Lower leg skin (tissue), 3 donors: ENCODE measurements at regions not wholly inside any gene's neighbourhood (a gene's known extent, or its start where the extent isn't known, plus 50 kb on each side); places are given as distances from the start of the nearest gene placed in this dataset.

ENCODE experiments used
- POLR2A ChIP-seq, 2 donors: fragments of 450-650 bp; IDR thresholded peaks; one replicate each; pipeline ENCODE4 v1.6.1; 2016 to 2017; ENCODE audit warnings: antibody characterized with exemption in 2 of 2, mild to moderate bottlenecking in 1 of 2, moderate library complexity in 1 of 2
- TF ChIP-seq, protein P1 (sequence below), 3 donors: fragments of 450-650 bp; IDR thresholded peaks; one replicate each; pipeline ENCODE4 v1.5.1; 2016; ENCODE audit warnings: antibody characterized with exemption in 3 of 3, mild to moderate bottlenecking in 3 of 3, moderate library complexity in 2 of 3

DNA sequence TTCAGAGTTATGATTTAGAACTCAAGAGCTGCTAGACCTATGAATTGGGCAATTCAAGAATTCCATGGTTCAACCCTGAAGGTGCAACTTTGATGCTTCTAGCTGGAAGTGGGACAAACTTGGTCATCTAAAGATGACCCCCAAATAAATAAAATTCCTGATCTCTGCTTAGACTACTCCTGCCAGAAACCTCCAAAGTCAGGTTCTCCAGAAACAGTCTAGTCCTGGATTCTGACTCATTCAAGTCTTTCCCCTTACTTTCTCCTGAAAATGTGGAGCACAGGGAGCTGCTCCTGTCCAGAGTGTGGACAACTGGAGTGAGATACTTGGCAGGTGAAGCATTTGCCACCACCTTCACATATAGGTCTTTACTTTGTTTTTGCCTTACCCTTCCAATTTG is 557.7 kb upstream of the TNP1 start:
- TF ChIP-seq, protein P1, sequence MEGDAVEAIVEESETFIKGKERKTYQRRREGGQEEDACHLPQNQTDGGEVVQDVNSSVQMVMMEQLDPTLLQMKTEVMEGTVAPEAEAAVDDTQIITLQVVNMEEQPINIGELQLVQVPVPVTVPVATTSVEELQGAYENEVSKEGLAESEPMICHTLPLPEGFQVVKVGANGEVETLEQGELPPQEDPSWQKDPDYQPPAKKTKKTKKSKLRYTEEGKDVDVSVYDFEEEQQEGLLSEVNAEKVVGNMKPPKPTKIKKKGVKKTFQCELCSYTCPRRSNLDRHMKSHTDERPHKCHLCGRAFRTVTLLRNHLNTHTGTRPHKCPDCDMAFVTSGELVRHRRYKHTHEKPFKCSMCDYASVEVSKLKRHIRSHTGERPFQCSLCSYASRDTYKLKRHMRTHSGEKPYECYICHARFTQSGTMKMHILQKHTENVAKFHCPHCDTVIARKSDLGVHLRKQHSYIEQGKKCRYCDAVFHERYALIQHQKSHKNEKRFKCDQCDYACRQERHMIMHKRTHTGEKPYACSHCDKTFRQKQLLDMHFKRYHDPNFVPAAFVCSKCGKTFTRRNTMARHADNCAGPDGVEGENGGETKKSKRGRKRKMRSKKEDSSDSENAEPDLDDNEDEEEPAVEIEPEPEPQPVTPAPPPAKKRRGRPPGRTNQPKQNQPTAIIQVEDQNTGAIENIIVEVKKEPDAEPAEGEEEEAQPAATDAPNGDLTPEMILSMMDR (IDR thresholded peaks at IDR 0.05) = no peak
- no peak for TF ChIP-seq POLR2A (IDR thresholded peaks at IDR 0.05)
